ENCODE measurements at regions not wholly inside any gene's neighbourhood (a gene's known extent, or its start where the extent isn't known, plus 50 kb on each side); places are given as distances from the start of the nearest gene placed in this dataset.

GRCh38 chr22:22420580-22420979 is 88.0 kb downstream of the ZNF280B start:
- no peak for DNase-seq (ENCODE audit: low spot score)

GRCh38 chr22:22421392-22421791 is 87.2 kb downstream of the ZNF280B start:
- no peak for DNase-seq (ENCODE audit: low spot score)

GRCh38 chr22:22422629-22423112 is 85.9 kb downstream of the ZNF280B start:
- DNase-seq (ENCODE audit: low spot score) = peak; percentile 59

- no peak for DNase-seq (ENCODE audit: low spot score)
These were observed 84.9 kb downstream of the ZNF280B start for GRCh38 chr22:22423681-22424080.

- DNase-seq (ENCODE audit: low spot score) = no peak
These were observed 84.2 kb downstream of the ZNF280B start for GRCh38 chr22:22424210-22424800.

- DNase-seq (ENCODE audit: low spot score) = no peak
These were observed 83.6 kb downstream of the ZNF280B start for GRCh38 chr22:22424956-22425355.

GRCh38 chr22:22425356-22425755 is 83.2 kb downstream of the ZNF280B start:
- DNase-seq (ENCODE audit: low spot score) = no peak

GRCh38 chr22:22425783-22426624 is 82.5 kb downstream of the ZNF280B start:
- DNase-seq (ENCODE audit: low spot score) = peak; percentile 1

GRCh38 chr22:22427542-22428065 is 80.9 kb downstream of the ZNF280B start:
- DNase-seq (ENCODE audit: low spot score) = no peak

- no peak for DNase-seq (ENCODE audit: low spot score)
These were observed 80.1 kb downstream of the ZNF280B start for GRCh38 chr22:22428222-22429098.

GRCh38 chr22:22429369-22430108 is 79.0 kb downstream of the ZNF280B start:
- no peak for DNase-seq (ENCODE audit: low spot score)

- no peak for DNase-seq (ENCODE audit: low spot score)
These were observed 78.3 kb downstream of the ZNF280B start for GRCh38 chr22:22430111-22430820.

GRCh38 chr22:22431271-22432220 is 77.0 kb downstream of the ZNF280B start:
- peak; percentile 50 for DNase-seq (ENCODE audit: low spot score)

- DNase-seq (ENCODE audit: low spot score) = no peak
These were observed 76.1 kb downstream of the ZNF280B start for GRCh38 chr22:22432479-22432878.

- DNase-seq (ENCODE audit: low spot score) = no peak
These were observed 75.6 kb downstream of the ZNF280B start for GRCh38 chr22:22432937-22433336.

- no peak for DNase-seq (ENCODE audit: low spot score)
These were observed 74.8 kb downstream of the ZNF280B start for GRCh38 chr22:22433770-22434169.

Measured in cerebellar cortex (tissue), 1 donor.